Type B pancreatic cell (in vitro differentiated cells): ENCODE measurements at regions not wholly inside any gene's neighbourhood (a gene's known extent, or its start where the extent isn't known, plus 50 kb on each side); places are given as distances from the start of the nearest gene placed in this dataset.
"Not testable (repeated sequence)": the region's sequence is repeated elsewhere in the genome, so short reads cannot be mapped to it uniquely, and the experiment has no call there.

ENCODE experiments used
- DNase-seq: peaks from one replicate; pipeline ENCODE4 v3.0.0; 2021; ENCODE audit warnings: mixed read lengths; ENCODE audit not compliant: unreplicated experiment; ENCODE audit errors: extremely low spot score
- H3K27ac Mint-ChIP-seq: 2 replicates; pipeline ENCODE4 v1.8.0; 2021; ENCODE audit warnings: mild to moderate bottlenecking, mixed read lengths
- H3K27me3 Mint-ChIP-seq: 2 replicates; pipeline ENCODE4 v1.8.0; 2021; ENCODE audit warnings: mixed read lengths
- H3K36me3 Mint-ChIP-seq: 2 replicates; pipeline ENCODE4 v1.8.0; 2021; ENCODE audit warnings: mixed read lengths
- H3K4me1 Mint-ChIP-seq: one replicate; pipeline ENCODE4 v1.8.0; 2021; ENCODE audit warnings: mixed read lengths; ENCODE audit not compliant: unreplicated experiment
- H3K4me3 Mint-ChIP-seq: 2 replicates; pipeline ENCODE4 v1.8.0; 2021; ENCODE audit warnings: mild to moderate bottlenecking, mixed read lengths
- H3K9me3 Mint-ChIP-seq: 2 replicates; pipeline ENCODE4 v1.8.0; 2021; ENCODE audit warnings: mixed read lengths
- CTCF ChIP-seq: fragments of 200-600 bp; sonication (generic); conservative IDR thresholded peaks from 2 replicates; pipeline ENCODE4 v1.5.0; 2021; ENCODE audit warnings: antibody characterized with exemption, mild to moderate bottlenecking

GRCh38 chr2:194301946-194302345 is 1355.1 kb upstream of the SLC39A10 start:
- Mint-ChIP-seq H3K4me1 (no peaks in the 10 kb centered on the region), H3K9me3 (no peaks in the 10 kb centered on the region), H3K36me3 (no peaks in the 10 kb centered on the region), H3K27ac (no peak overlapping the region), H3K27me3 (no peaks in the 10 kb centered on the region), H3K4me3 (no peak overlapping the region)
- DNase-seq, result no peak
- no peak for TF ChIP-seq CTCF

- Mint-ChIP-seq H3K4me1 (no peaks in the 10 kb centered on the region), H3K4me3 (no peak overlapping the region), H3K36me3 (no peaks in the 10 kb centered on the region), H3K27me3 (no peaks in the 10 kb centered on the region), H3K27ac (no peak overlapping the region), H3K9me3 (no peaks in the 10 kb centered on the region)
- no peak for DNase-seq
- TF ChIP-seq CTCF, result no peak
Observed at GRCh38 chr2:194294156-194294555, 1362.9 kb upstream of the SLC39A10 start.

GRCh38 chr2:194291104-194291503 is 1365.9 kb upstream of the SLC39A10 start:
- no peaks in the 10 kb centered on the region for H3K36me3 Mint-ChIP-seq
- H3K4me3 Mint-ChIP-seq, result no peak overlapping the region
- no peaks in the 10 kb centered on the region for H3K9me3 Mint-ChIP-seq
- H3K4me1 Mint-ChIP-seq, result no peaks in the 10 kb centered on the region
- no peak for DNase-seq
- no peak overlapping the region for H3K27ac Mint-ChIP-seq
- TF ChIP-seq CTCF, result no peak
- no peaks in the 10 kb centered on the region for H3K27me3 Mint-ChIP-seq

GRCh38 chr2:194289712-194290346 is 1367.2 kb upstream of the SLC39A10 start:
- Mint-ChIP-seq H3K27ac (no peak overlapping the region), H3K9me3 (no peaks in the 10 kb centered on the region), H3K27me3 (no peaks in the 10 kb centered on the region), H3K4me3 (no peak overlapping the region), H3K36me3 (no peaks in the 10 kb centered on the region), H3K4me1 (no peaks in the 10 kb centered on the region)
- no peak for DNase-seq
- TF ChIP-seq CTCF, result no peak

GRCh38 chr2:194276667-194277066 is 1380.4 kb upstream of the SLC39A10 start:
- H3K9me3 Mint-ChIP-seq, H3K36me3 Mint-ChIP-seq, H3K4me1 Mint-ChIP-seq, H3K27me3 Mint-ChIP-seq, DNase-seq, H3K27ac Mint-ChIP-seq, H3K4me3 Mint-ChIP-seq: not testable (repeated sequence)

GRCh38 chr2:194271293-194271961 is 1385.6 kb upstream of the SLC39A10 start:
- no peaks in the 10 kb centered on the region for H3K36me3 Mint-ChIP-seq
- H3K9me3 Mint-ChIP-seq, result no peaks in the 10 kb centered on the region
- H3K27me3 Mint-ChIP-seq, result no peaks in the 10 kb centered on the region
- H3K27ac Mint-ChIP-seq, result no peak overlapping the region
- H3K4me3 Mint-ChIP-seq, result no peak overlapping the region
- H3K4me1 Mint-ChIP-seq, result peaks cover 4% of the 10 kb centered on the region
- no peak for DNase-seq
- no peak for TF ChIP-seq CTCF
